HepG2 (cell line): ENCODE measurements at regions not wholly inside any gene's neighbourhood (a gene's known extent, or its start where the extent isn't known, plus 50 kb on each side); places are given as distances from the start of the nearest gene placed in this dataset.
A peak's percentile ranks its signal among the peaks of the same experiment; 100 is the strongest.

ENCODE experiments used
- ATF7-NPFF ChIP-seq: sonication (generic); formaldehyde crosslinking; IDR thresholded peaks from 2 replicates; pipeline ENCODE4 v1.8.1; 2023; ENCODE audit warnings: mild to moderate bottlenecking, low read depth, missing genetic modification reagents, moderate library complexity
- BCL6 ChIP-seq: IDR thresholded peaks from 2 replicates; pipeline ENCODE4 v1.6.1; 2016; ENCODE audit warnings: missing genetic modification reagents, missing compliant biosample characterization
- DNMT3B ChIP-seq: conservative IDR thresholded peaks from 2 replicates; pipeline ENCODE4 v1.6.1; 2016; ENCODE audit warnings: missing biosample characterization, control low read depth
- FLYWCH1 ChIP-seq: sonication (generic); formaldehyde crosslinking; IDR thresholded peaks from 2 replicates; pipeline ENCODE4 v1.8.1; 2023; ENCODE audit warnings: mild to moderate bottlenecking, missing genetic modification reagents
- GABPA ChIP-seq, 2 experiments: IDR thresholded peaks; 2 replicates each; pipeline ENCODE4 v1.6.1; 2011 to 2016; ENCODE audit warnings: low read depth in 2 of 2, low read length in 1 of 2, missing biosample characterization in 1 of 2, missing genetic modification characterization in 1 of 2
- HNRNPLL ChIP-seq: fragments of 200-400 bp; formaldehyde crosslinking; IDR thresholded peaks from 2 replicates; pipeline ENCODE4 v1.6.1; 2017; ENCODE audit warnings: mild to moderate bottlenecking, low read depth, low read length; ENCODE audit not compliant: poor library complexity, severe bottlenecking
- KLF13 ChIP-seq: sonication (generic); formaldehyde crosslinking; IDR thresholded peaks from 2 replicates; pipeline ENCODE4 v1.4.0; 2020; ENCODE audit warnings: mild to moderate bottlenecking, missing genetic modification reagents
- NAIF1 ChIP-seq: sonication (generic); formaldehyde crosslinking; IDR thresholded peaks from 2 replicates; pipeline ENCODE4 v1.5.0; 2020; ENCODE audit warnings: mild to moderate bottlenecking, missing genetic modification reagents, borderline replicate concordance
- NFE2 ChIP-seq: sonication (generic); formaldehyde crosslinking; IDR thresholded peaks from 2 replicates; pipeline ENCODE4 v1.4.0; 2020; ENCODE audit warnings: missing genetic modification reagents
- RXRB ChIP-seq: IDR thresholded peaks from 2 replicates; pipeline ENCODE4 v1.6.1; 2016; ENCODE audit warnings: borderline replicate concordance, missing genetic modification reagents, missing compliant biosample characterization
- SP4 ChIP-seq: sonication (generic); formaldehyde crosslinking; IDR thresholded peaks from 2 replicates; pipeline ENCODE4 v1.8.1; 2023; ENCODE audit warnings: mild to moderate bottlenecking, missing genetic modification reagents
- SPEN ChIP-seq: sonication (generic); formaldehyde crosslinking; IDR thresholded peaks from 2 replicates; pipeline ENCODE4 v1.5.1; 2020; ENCODE audit warnings: low read depth, mild to moderate bottlenecking, missing genetic modification reagents
- SRSF1 ChIP-seq: fragments of 200-400 bp; formaldehyde crosslinking; optimal IDR thresholded peaks from 2 replicates; pipeline ENCODE3; 2017; ENCODE audit warnings: mild to moderate bottlenecking, low read depth, low read length, moderate library complexity
- TAF1 ChIP-seq: sonication (generic); formaldehyde crosslinking; IDR thresholded peaks from 2 replicates; pipeline ENCODE4 v1.4.0; 2020; ENCODE audit warnings: missing genetic modification reagents
- ZBTB20 ChIP-seq: sonication (generic); formaldehyde crosslinking; IDR thresholded peaks from 2 replicates; pipeline ENCODE4 v1.8.1; 2023; ENCODE audit warnings: missing genetic modification reagents, low read depth, mild to moderate bottlenecking, borderline replicate concordance
- ZFYVE20 ChIP-seq: sonication (generic); formaldehyde crosslinking; IDR thresholded peaks from 2 replicates; pipeline ENCODE4 v1.8.0; 2023; ENCODE audit warnings: low read depth, mild to moderate bottlenecking, moderate library complexity, missing genetic modification reagents, borderline replicate concordance
- ZNF230 ChIP-seq: sonication (generic); formaldehyde crosslinking; IDR thresholded peaks from 2 replicates; pipeline ENCODE4 v1.4.0; 2020; ENCODE audit warnings: mild to moderate bottlenecking, missing genetic modification reagents
- ZNF296 ChIP-seq: sonication (generic); formaldehyde crosslinking; conservative IDR thresholded peaks from 2 replicates; pipeline ENCODE4 v1.5.0; 2020; ENCODE audit warnings: mild to moderate bottlenecking, missing genetic modification reagents
- ZNF446 ChIP-seq: sonication (generic); formaldehyde crosslinking; IDR thresholded peaks from 2 replicates; pipeline ENCODE4 v1.5.0; 2020; ENCODE audit warnings: mild to moderate bottlenecking, missing genetic modification reagents
- ZNF629 ChIP-seq: sonication (generic); formaldehyde crosslinking; conservative IDR thresholded peaks from 2 replicates; pipeline ENCODE4 v1.5.0; 2020; ENCODE audit warnings: missing genetic modification reagents
- ZNF746 ChIP-seq: sonication (generic); formaldehyde crosslinking; IDR thresholded peaks from 2 replicates; pipeline ENCODE4 v1.8.0; 2022; ENCODE audit warnings: mild to moderate bottlenecking, missing genetic modification reagents
- ZNF75D ChIP-seq: sonication (generic); formaldehyde crosslinking; IDR thresholded peaks from 2 replicates; pipeline ENCODE4 v1.8.1; 2023; ENCODE audit warnings: missing genetic modification reagents, mild to moderate bottlenecking, borderline replicate concordance
- TF ChIP-seq, protein P1 (sequence below): sonication (generic); formaldehyde crosslinking; IDR thresholded peaks from 2 replicates; pipeline ENCODE4 v1.4.0; 2020; ENCODE audit warnings: missing genetic modification reagents, mild to moderate bottlenecking, borderline replicate concordance
- TF ChIP-seq, protein P2 (sequence below): sonication (generic); formaldehyde crosslinking; IDR thresholded peaks from 2 replicates; pipeline ENCODE4 v1.4.0; 2020; ENCODE audit warnings: missing genetic modification reagents
- TF ChIP-seq, protein P3 (sequence below): sonication (generic); formaldehyde crosslinking; IDR thresholded peaks from 2 replicates; pipeline ENCODE4 v1.4.0; 2020; ENCODE audit warnings: missing genetic modification reagents
- TF ChIP-seq, protein P4 (sequence below): sonication (generic); formaldehyde crosslinking; IDR thresholded peaks from 2 replicates; pipeline ENCODE4 v1.5.0; 2020; ENCODE audit warnings: mild to moderate bottlenecking, low read depth, missing genetic modification reagents, borderline replicate concordance
- TF ChIP-seq, protein P5 (sequence below): sonication (generic); formaldehyde crosslinking; IDR thresholded peaks from 2 replicates; pipeline ENCODE4 v1.8.0; 2022; ENCODE audit warnings: missing genetic modification reagents, mild to moderate bottlenecking, moderate library complexity, borderline replicate concordance

DNA sequence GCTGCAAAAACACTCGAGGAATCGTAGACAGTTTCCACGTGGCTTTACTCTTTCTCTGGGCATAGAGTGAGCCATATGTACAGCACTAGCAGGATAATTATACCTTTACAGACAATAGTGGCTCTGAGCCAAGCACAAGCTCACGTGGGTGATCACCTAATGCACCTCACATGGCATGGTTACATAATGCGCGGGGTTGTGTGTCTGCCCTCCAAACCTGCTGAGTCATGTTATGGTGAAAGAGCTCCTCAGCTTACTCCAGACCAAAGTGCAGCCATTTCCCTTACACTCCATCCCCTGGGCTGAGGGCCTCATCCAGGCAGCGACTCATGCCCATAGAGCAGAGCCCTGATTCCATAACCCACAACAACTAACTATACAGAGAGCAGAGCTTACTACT, 1458.4 kb upstream of the CADM2 start (continued):
- TF ChIP-seq ZFYVE20 (CRISPR knock-in tag) (no peak), ZNF75D (no peak), FLYWCH1 (CRISPR knock-in tag) (no peak), HNRNPLL (no peak), KLF13 (CRISPR knock-in tag) (no peak), BCL6 (peak; percentile 26; the same call in 1 of the 2 replicates), ZNF446 (no peak), RXRB (CRISPR knock-in tag) (peak; percentile 61; the same call in 1 of the 2 replicates), DNMT3B (0 out of 2 replicates have a peak, but pooled peaks have one; percentile 57), ZNF629 (CRISPR knock-in tag) (no peak), ZNF230 (CRISPR knock-in tag) (no peak), GABPA (IDR thresholded peaks at IDR 0.05; ENCODE audit: low read depth, low read length) (no peak), GABPA (CRISPR knock-in tag; IDR thresholded peaks at IDR 0.05; ENCODE audit: low read depth) (no peak), SP4 (no peak), ZNF746 (no peak), SRSF1 (no peak), ZBTB20 (peak; percentile 55; the same call in 1 of the 2 replicates), ATF7-NPFF (CRISPR knock-in tag) (no peak), ZNF296 (CRISPR knock-in tag) (no peak), NFE2 (peak; percentile 73), SPEN (CRISPR knock-in tag) (peak; percentile 45; the same call in 1 of the 2 replicates), TAF1 (CRISPR knock-in tag) (no peak), NAIF1 (CRISPR knock-in tag) (no peak)
- TF ChIP-seq, protein P1, sequence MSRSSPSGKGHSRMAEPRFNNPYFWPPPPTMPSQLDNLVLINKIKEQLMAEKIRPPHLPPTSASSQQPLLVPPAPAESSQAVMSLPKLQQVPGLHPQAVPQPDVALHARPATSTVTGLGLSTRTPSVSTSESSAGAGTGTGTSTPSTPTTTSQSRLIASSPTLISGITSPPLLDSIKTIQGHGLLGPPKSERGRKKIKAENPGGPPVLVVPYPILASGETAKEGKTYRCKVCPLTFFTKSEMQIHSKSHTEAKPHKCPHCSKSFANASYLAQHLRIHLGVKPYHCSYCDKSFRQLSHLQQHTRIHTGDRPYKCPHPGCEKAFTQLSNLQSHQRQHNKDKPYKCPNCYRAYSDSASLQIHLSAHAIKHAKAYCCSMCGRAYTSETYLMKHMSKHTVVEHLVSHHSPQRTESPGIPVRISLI (CRISPR knock-in tag): no peak
- TF ChIP-seq, protein P2, sequence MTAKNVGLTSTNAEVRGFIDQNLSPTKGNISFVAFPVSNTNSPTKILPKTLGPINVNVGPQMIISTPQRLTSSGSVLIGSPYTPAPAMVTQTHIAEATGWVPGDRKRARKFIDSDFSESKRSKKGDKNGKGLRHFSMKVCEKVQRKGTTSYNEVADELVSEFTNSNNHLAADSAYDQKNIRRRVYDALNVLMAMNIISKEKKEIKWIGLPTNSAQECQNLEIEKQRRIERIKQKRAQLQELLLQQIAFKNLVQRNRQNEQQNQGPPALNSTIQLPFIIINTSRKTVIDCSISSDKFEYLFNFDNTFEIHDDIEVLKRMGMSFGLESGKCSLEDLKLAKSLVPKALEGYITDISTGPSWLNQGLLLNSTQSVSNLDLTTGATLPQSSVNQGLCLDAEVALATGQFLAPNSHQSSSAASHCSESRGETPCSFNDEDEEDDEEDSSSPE (CRISPR knock-in tag): 0 out of 2 replicates have a peak, but pooled peaks have one; percentile 23
- TF ChIP-seq, protein P3, sequence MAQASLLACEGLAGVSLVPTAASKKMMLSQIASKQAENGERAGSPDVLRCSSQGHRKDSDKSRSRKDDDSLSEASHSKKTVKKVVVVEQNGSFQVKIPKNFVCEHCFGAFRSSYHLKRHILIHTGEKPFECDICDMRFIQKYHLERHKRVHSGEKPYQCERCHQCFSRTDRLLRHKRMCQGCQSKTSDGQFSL (CRISPR knock-in tag): no peak
- TF ChIP-seq, protein P4, sequence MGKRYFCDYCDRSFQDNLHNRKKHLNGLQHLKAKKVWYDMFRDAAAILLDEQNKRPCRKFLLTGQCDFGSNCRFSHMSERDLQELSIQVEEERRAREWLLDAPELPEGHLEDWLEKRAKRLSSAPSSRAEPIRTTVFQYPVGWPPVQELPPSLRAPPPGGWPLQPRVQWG: no peak
- TF ChIP-seq, protein P5, sequence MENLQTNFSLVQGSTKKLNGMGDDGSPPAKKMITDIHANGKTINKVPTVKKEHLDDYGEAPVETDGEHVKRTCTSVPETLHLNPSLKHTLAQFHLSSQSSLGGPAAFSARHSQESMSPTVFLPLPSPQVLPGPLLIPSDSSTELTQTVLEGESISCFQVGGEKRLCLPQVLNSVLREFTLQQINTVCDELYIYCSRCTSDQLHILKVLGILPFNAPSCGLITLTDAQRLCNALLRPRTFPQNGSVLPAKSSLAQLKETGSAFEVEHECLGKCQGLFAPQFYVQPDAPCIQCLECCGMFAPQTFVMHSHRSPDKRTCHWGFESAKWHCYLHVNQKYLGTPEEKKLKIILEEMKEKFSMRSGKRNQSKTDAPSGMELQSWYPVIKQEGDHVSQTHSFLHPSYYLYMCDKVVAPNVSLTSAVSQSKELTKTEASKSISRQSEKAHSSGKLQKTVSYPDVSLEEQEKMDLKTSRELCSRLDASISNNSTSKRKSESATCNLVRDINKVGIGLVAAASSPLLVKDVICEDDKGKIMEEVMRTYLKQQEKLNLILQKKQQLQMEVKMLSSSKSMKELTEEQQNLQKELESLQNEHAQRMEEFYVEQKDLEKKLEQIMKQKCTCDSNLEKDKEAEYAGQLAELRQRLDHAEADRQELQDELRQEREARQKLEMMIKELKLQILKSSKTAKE (CRISPR knock-in tag): no peak
